GM12864 (cell line): ENCODE measurements at regions not wholly inside any gene's neighbourhood (a gene's known extent, or its start where the extent isn't known, plus 50 kb on each side); places are given as distances from the start of the nearest gene placed in this dataset.
"Not testable (repeated sequence)": the region's sequence is repeated elsewhere in the genome, so short reads cannot be mapped to it uniquely, and the experiment has no call there.

Experiments used
- DNase-seq: peaks from one replicate; pipeline ENCODE4 v3.0.0-alpha.2; 2011; ENCODE audit warnings: low read depth
- H3K4me3 ChIP-seq: 2 replicates; pipeline ENCODE4 v1.5.1; 2011; ENCODE audit warnings: mild to moderate bottlenecking, low read depth, low read length, control low read depth
- CTCF ChIP-seq: IDR thresholded peaks from 2 replicates; pipeline ENCODE4 v1.5.1; 2011; ENCODE audit warnings: low read depth, mild to moderate bottlenecking, moderate library complexity, low read length, control low read depth, inconsistent platforms; ENCODE audit errors: missing control alignments

- no peak for TF ChIP-seq CTCF
- H3K4me3 ChIP-seq = no peak overlapping the region
- DNase-seq = no peak
Measured at GRCh38 chr3:4158329-4158728, 144.8 kb upstream of the SETMAR start.

DNA sequence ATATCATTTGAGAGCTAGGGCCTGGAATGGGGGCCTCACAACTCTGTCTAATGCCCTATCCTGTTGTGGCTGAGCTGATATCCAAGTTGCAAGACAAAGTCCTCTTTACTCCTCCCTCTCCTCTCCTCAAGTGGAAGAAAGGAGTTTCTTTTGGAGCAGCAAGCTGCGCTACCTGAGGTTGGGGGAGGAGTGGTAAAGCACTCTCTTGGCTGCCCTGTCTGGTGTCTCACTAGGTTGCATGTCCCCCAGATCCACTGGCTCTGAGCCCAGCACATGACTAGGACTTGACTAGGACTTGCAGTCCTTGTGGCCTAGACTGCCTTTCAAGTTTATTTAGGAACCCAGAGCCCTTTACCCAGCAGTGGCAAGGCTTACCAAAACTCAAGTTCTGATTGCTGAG is 141.1 kb upstream of the SETMAR start:
- no peak for DNase-seq
- no peak overlapping the region for H3K4me3 ChIP-seq
- TF ChIP-seq CTCF = no peak

- no peak for DNase-seq
- TF ChIP-seq CTCF = no peak
- H3K4me3 ChIP-seq = no peak overlapping the region
Measured at GRCh38 chr3:4163011-4163410, 140.2 kb upstream of the SETMAR start.

- H3K4me3 ChIP-seq = no peak overlapping the region
- no peak for TF ChIP-seq CTCF
- no peak for DNase-seq
Measured at GRCh38 chr3:4166540-4166939, 136.6 kb upstream of the SETMAR start.

GRCh38 chr3:4167230-4167629 is 135.9 kb upstream of the SETMAR start:
- not testable (repeated sequence) for H3K4me3 ChIP-seq, DNase-seq

GRCh38 chr3:4174791-4175190 is 128.4 kb upstream of the SETMAR start:
- no peak overlapping the region for H3K4me3 ChIP-seq
- DNase-seq = no peak
- TF ChIP-seq CTCF = no peak

- no peak for TF ChIP-seq CTCF
- DNase-seq = no peak
- no peak overlapping the region for H3K4me3 ChIP-seq
Measured at GRCh38 chr3:4191971-4192370, 111.2 kb upstream of the SETMAR start.

DNA sequence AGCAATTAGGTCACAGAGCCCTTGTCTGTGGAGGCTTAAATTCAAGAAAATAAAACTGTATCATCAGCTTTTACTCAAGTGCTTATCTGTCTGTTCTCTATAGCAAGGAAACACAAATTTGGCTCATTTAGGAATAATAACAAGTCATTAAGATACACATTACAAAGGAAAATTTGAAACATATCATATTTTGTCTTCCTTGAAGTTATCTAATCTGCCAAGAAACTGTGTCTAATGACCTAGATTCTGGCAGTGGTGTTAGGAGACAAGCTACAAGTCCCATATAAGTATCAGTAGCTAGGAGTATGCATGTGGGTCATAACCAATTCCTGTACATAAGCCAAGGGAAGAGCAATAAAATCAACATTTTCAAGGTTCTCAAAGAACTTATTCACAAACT is 108.2 kb upstream of the SETMAR start:
- H3K4me3 ChIP-seq = no peak overlapping the region
- DNase-seq = no peak
- TF ChIP-seq CTCF = no peak
